ENCODE measurements at regions not wholly inside any gene's neighbourhood (a gene's known extent, or its start where the extent isn't known, plus 50 kb on each side); places are given as distances from the start of the nearest gene placed in this dataset.
"Not testable (repeated sequence)": the region's sequence is repeated elsewhere in the genome, so short reads cannot be mapped to it uniquely, and the experiment has no call there.

- not testable (repeated sequence) for DNase-seq
Measured at GRCh38 chr2:37759989-37760388, 88.5 kb upstream of the CDC42EP3 start.

GRCh38 chr2:37760471-37760870, 89.0 kb upstream of the CDC42EP3 start:
- no peak for DNase-seq

- DNase-seq, result not testable (repeated sequence)
Measured at GRCh38 chr2:37762281-37762680, 90.8 kb upstream of the CDC42EP3 start.

- no peak for DNase-seq
Measured at GRCh38 chr2:37764739-37765138, 93.3 kb upstream of the CDC42EP3 start.

- DNase-seq, result no peak
Measured at GRCh38 chr2:37766106-37766505, 94.7 kb upstream of the CDC42EP3 start.

GRCh38 chr2:37767046-37767445, 95.6 kb upstream of the CDC42EP3 start:
- no peak for DNase-seq

- DNase-seq, result no peak
Measured at GRCh38 chr2:37767959-37768925, 96.8 kb upstream of the CDC42EP3 start.

GRCh38 chr2:37769551-37769950, 98.1 kb upstream of the CDC42EP3 start:
- DNase-seq, result no peak

- no peak for DNase-seq
Measured at GRCh38 chr2:37770797-37771196, 99.4 kb upstream of the CDC42EP3 start.

GRCh38 chr2:37771600-37772088, 100.2 kb upstream of the CDC42EP3 start:
- no peak for DNase-seq

GRCh38 chr2:37773371-37774130, 102.1 kb upstream of the CDC42EP3 start:
- DNase-seq, result no peak

GRCh38 chr2:37774171-37774944, 102.9 kb upstream of the CDC42EP3 start:
- DNase-seq, result not testable (repeated sequence)

GRCh38 chr2:37774976-37775907, 103.8 kb upstream of the CDC42EP3 start:
- DNase-seq, result no peak

- no peak for DNase-seq
Measured at GRCh38 chr2:37775908-37776250, 104.4 kb upstream of the CDC42EP3 start.

GRCh38 chr2:37776487-37776886, 105.0 kb upstream of the CDC42EP3 start:
- DNase-seq, result no peak

GRCh38 chr2:37779139-37779538, 107.7 kb upstream of the CDC42EP3 start:
- DNase-seq, result no peak

GRCh38 chr2:37779611-37780386, 108.4 kb upstream of the CDC42EP3 start:
- no peak for DNase-seq

- DNase-seq, result no peak
Measured at GRCh38 chr2:37780387-37780676, 108.9 kb upstream of the CDC42EP3 start.

- DNase-seq, result no peak
Measured at GRCh38 chr2:37781028-37781427, 109.6 kb upstream of the CDC42EP3 start.

GRCh38 chr2:37782155-37782673, 110.8 kb upstream of the CDC42EP3 start:
- no peak for DNase-seq
